ENCODE measurements at regions not wholly inside any gene's neighbourhood (a gene's known extent, or its start where the extent isn't known, plus 50 kb on each side); places are given as distances from the start of the nearest gene placed in this dataset.
A peak's percentile ranks its signal among the peaks of the same experiment; 100 is the strongest.

- Histone ChIP-seq H3K27ac (ENCODE audit: low read depth, low read length) (no peak overlapping the region), H3K9me3 (ENCODE audit: control insufficient read depth, insufficient read depth, low read length) (no peaks in the 10 kb centered on the region), H3K4me1 (ENCODE audit: control insufficient read depth, insufficient read depth, low read length) (no peaks in the 10 kb centered on the region), H3K4me3 (ENCODE audit: low read depth, low read length) (no peak overlapping the region), H3K36me3 (ENCODE audit: control insufficient read depth, insufficient read depth, low read length) (no peaks in the 10 kb centered on the region), H3K27me3 (ENCODE audit: control insufficient read depth, insufficient read depth, low read length) (no peaks in the 10 kb centered on the region)
- WGBS (ENCODE audit: insufficient coverage) = 95% methylated on average over 31 of the region's 38 CpGs
- no peak for DNase-seq (ENCODE audit: low read depth in 4 of 6, low spot score in 6 of 6)
Measured at GRCh38 chr3:148280623-148281242, 417.0 kb upstream of the AGTR1 start.

- no CpG with 5 or more reads among the region's 6 CpGs for WGBS (ENCODE audit: insufficient coverage)
- peak in 1 of 6 donors; percentile 72 for DNase-seq (ENCODE audit: low read depth in 4 of 6, low spot score in 6 of 6)
- Histone ChIP-seq H3K4me1 (ENCODE audit: control insufficient read depth, insufficient read depth, low read length) (no peaks in the 10 kb centered on the region), H3K4me3 (ENCODE audit: low read depth, low read length) (no peak overlapping the region), H3K27me3 (ENCODE audit: control insufficient read depth, insufficient read depth, low read length) (no peaks in the 10 kb centered on the region), H3K9me3 (ENCODE audit: control insufficient read depth, insufficient read depth, low read length) (no peaks in the 10 kb centered on the region), H3K36me3 (ENCODE audit: control insufficient read depth, insufficient read depth, low read length) (no peaks in the 10 kb centered on the region), H3K27ac (ENCODE audit: low read depth, low read length) (no peak overlapping the region)
Measured at GRCh38 chr3:148289159-148289558, 408.5 kb upstream of the AGTR1 start.

- H3K4me1 ChIP-seq (ENCODE audit: control insufficient read depth, insufficient read depth, low read length) = no peaks in the 10 kb centered on the region
Measured at GRCh38 chr3:148297013-148297412, 400.7 kb upstream of the AGTR1 start.

DNA sequence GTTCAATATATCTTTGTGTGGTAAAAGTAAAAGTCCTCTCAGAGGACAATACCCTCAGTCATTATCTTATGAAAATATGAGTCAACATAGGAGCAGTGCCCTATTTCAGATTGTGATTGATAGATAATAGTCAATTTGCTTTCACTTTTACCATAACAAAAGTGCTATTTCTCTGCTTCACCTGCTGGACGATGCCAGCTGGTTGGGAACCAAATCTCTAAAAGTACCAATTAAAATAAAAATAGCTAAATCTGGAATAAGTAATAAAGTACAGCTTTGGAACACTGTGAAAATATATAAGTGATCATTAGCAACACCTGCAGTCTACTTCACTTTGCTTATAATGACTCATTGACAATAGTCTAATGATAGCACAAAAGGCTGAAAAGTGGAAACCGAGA is 390.3 kb upstream of the AGTR1 start:
- H3K27me3 ChIP-seq (ENCODE audit: control insufficient read depth, insufficient read depth, low read length) = no peaks in the 10 kb centered on the region
- no peaks in the 10 kb centered on the region for H3K36me3 ChIP-seq (ENCODE audit: control insufficient read depth, insufficient read depth, low read length)
- no peaks in the 10 kb centered on the region for H3K4me1 ChIP-seq (ENCODE audit: control insufficient read depth, insufficient read depth, low read length)
- no peak overlapping the region for H3K4me3 ChIP-seq (ENCODE audit: low read depth, low read length)
- no peak overlapping the region for H3K27ac ChIP-seq (ENCODE audit: low read depth, low read length)
- no CpG with 5 or more reads among the region's 2 CpGs for WGBS (ENCODE audit: insufficient coverage)
- H3K9me3 ChIP-seq (ENCODE audit: control insufficient read depth, insufficient read depth, low read length) = no peaks in the 10 kb centered on the region
- no peak for DNase-seq (ENCODE audit: low read depth in 4 of 6, low spot score in 6 of 6)

More at GRCh38 chr3:148297013-148297412, 400.7 kb upstream of the AGTR1 start:
- no peak for DNase-seq (ENCODE audit: low read depth in 4 of 6, low spot score in 6 of 6)
- no peaks in the 10 kb centered on the region for H3K36me3 ChIP-seq (ENCODE audit: control insufficient read depth, insufficient read depth, low read length)
- H3K9me3 ChIP-seq (ENCODE audit: control insufficient read depth, insufficient read depth, low read length) = no peaks in the 10 kb centered on the region
- no peak overlapping the region for H3K4me3 ChIP-seq (ENCODE audit: low read depth, low read length)
- no peaks in the 10 kb centered on the region for H3K27me3 ChIP-seq (ENCODE audit: control insufficient read depth, insufficient read depth, low read length)
- H3K27ac ChIP-seq (ENCODE audit: low read depth, low read length) = no peak overlapping the region

GRCh38 chr3:148309390-148310035 is 388.2 kb upstream of the AGTR1 start:
- WGBS (ENCODE audit: insufficient coverage) = no CpG with 5 or more reads among the region's 4 CpGs
- Histone ChIP-seq H3K36me3 (ENCODE audit: control insufficient read depth, insufficient read depth, low read length) (no peaks in the 10 kb centered on the region), H3K27ac (ENCODE audit: low read depth, low read length) (no peak overlapping the region)

DNA sequence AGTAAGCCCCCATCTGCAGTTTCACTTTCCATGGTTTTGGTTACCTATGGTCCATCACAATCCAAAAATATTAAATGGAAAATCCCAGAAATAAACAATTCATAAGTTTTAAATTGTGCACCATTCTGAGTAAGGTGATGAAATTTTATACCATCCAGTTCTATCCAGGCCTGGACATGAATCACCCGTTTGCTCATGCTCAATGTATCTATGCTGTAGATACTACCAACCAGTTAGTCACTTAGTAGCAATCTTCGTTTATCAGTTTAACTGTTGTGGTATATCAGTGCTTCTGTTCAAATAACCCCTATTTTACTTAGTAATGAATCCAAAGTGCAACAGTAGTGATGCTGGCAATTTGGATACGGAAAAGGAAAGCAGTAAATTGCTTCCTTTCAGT is 381.9 kb upstream of the AGTR1 start:
- Histone ChIP-seq H3K4me3 (ENCODE audit: low read depth, low read length) (no peak overlapping the region), H3K36me3 (ENCODE audit: control insufficient read depth, insufficient read depth, low read length) (no peaks in the 10 kb centered on the region), H3K27ac (ENCODE audit: low read depth, low read length) (no peak overlapping the region), H3K27me3 (ENCODE audit: control insufficient read depth, insufficient read depth, low read length) (no peaks in the 10 kb centered on the region), H3K9me3 (ENCODE audit: control insufficient read depth, insufficient read depth, low read length) (no peaks in the 10 kb centered on the region), H3K4me1 (ENCODE audit: control insufficient read depth, insufficient read depth, low read length) (no peaks in the 10 kb centered on the region)
- DNase-seq (ENCODE audit: low read depth in 4 of 6, low spot score in 6 of 6) = no peak
- WGBS (ENCODE audit: insufficient coverage) = no CpG with 5 or more reads among the region's 3 CpGs

More at GRCh38 chr3:148309390-148310035, 388.2 kb upstream of the AGTR1 start:
- H3K27me3 ChIP-seq (ENCODE audit: control insufficient read depth, insufficient read depth, low read length) = no peaks in the 10 kb centered on the region
- peak in 2 of 6 donors; percentile 15 to 31 for DNase-seq (ENCODE audit: low read depth in 4 of 6, low spot score in 6 of 6)
- no peaks in the 10 kb centered on the region for H3K4me1 ChIP-seq (ENCODE audit: control insufficient read depth, insufficient read depth, low read length)
- no peak overlapping the region for H3K4me3 ChIP-seq (ENCODE audit: low read depth, low read length)
- H3K9me3 ChIP-seq (ENCODE audit: control insufficient read depth, insufficient read depth, low read length) = no peaks in the 10 kb centered on the region

GRCh38 chr3:148318240-148318639 is 379.5 kb upstream of the AGTR1 start:
- no peaks in the 10 kb centered on the region for H3K9me3 ChIP-seq (ENCODE audit: control insufficient read depth, insufficient read depth, low read length)
- no peaks in the 10 kb centered on the region for H3K36me3 ChIP-seq (ENCODE audit: control insufficient read depth, insufficient read depth, low read length)
- H3K27ac ChIP-seq (ENCODE audit: low read depth, low read length) = no peak overlapping the region
- no peak for DNase-seq (ENCODE audit: low read depth in 4 of 6, low spot score in 6 of 6)
- H3K27me3 ChIP-seq (ENCODE audit: control insufficient read depth, insufficient read depth, low read length) = no peaks in the 10 kb centered on the region
- WGBS (ENCODE audit: insufficient coverage) = 95% methylated on average over 2 of the region's 3 CpGs
- H3K4me3 ChIP-seq (ENCODE audit: low read depth, low read length) = no peak overlapping the region
- no peaks in the 10 kb centered on the region for H3K4me1 ChIP-seq (ENCODE audit: control insufficient read depth, insufficient read depth, low read length)

GRCh38 chr3:148319161-148319915 is 378.4 kb upstream of the AGTR1 start:
- Histone ChIP-seq H3K27me3 (ENCODE audit: control insufficient read depth, insufficient read depth, low read length) (no peaks in the 10 kb centered on the region), H3K27ac (ENCODE audit: low read depth, low read length) (no peak overlapping the region), H3K4me1 (ENCODE audit: control insufficient read depth, insufficient read depth, low read length) (no peaks in the 10 kb centered on the region), H3K9me3 (ENCODE audit: control insufficient read depth, insufficient read depth, low read length) (no peaks in the 10 kb centered on the region), H3K4me3 (ENCODE audit: low read depth, low read length) (no peak overlapping the region), H3K36me3 (ENCODE audit: control insufficient read depth, insufficient read depth, low read length) (no peaks in the 10 kb centered on the region)
- 95% methylated on average over 3 of the region's 7 CpGs for WGBS (ENCODE audit: insufficient coverage)
- no peak for DNase-seq (ENCODE audit: low read depth in 4 of 6, low spot score in 6 of 6)

GRCh38 chr3:148319960-148320359 is 377.7 kb upstream of the AGTR1 start:
- no peak for DNase-seq (ENCODE audit: low read depth in 4 of 6, low spot score in 6 of 6)
- Histone ChIP-seq H3K4me1 (ENCODE audit: control insufficient read depth, insufficient read depth, low read length) (no peaks in the 10 kb centered on the region), H3K4me3 (ENCODE audit: low read depth, low read length) (no peak overlapping the region), H3K36me3 (ENCODE audit: control insufficient read depth, insufficient read depth, low read length) (no peaks in the 10 kb centered on the region), H3K27me3 (ENCODE audit: control insufficient read depth, insufficient read depth, low read length) (no peaks in the 10 kb centered on the region), H3K9me3 (ENCODE audit: control insufficient read depth, insufficient read depth, low read length) (no peaks in the 10 kb centered on the region), H3K27ac (ENCODE audit: low read depth, low read length) (no peak overlapping the region)
- WGBS (ENCODE audit: insufficient coverage) = no CpG with 5 or more reads among the region's 2 CpGs

All from spinal cord (tissue), 9 donors.